GM12878 (cell line): ENCODE measurements at regions not wholly inside any gene's neighbourhood (a gene's known extent, or its start where the extent isn't known, plus 50 kb on each side); places are given as distances from the start of the nearest gene placed in this dataset.

Source experiments
- ATAC-seq: fragments of 200-7000 bp; cut with Tn5 transposase; 3 replicates; pipeline ENCODE4 v1.9.1; 2020; ENCODE audit warnings: mild to moderate bottlenecking, moderate library complexity
- BruUV-seq: library from RNA; stranded (reverse); fragments of 400-500 nt; replicated peaks from 2 replicates; lab custom pipeline; 2021; lab: Mats Ljungman, UMichigan
- CTCF ChIA-PET: fragments of 300-600 bp; sonication (Branson Sonifier 250); formaldehyde crosslinking; extraction: SDS; loops from one replicate; lab custom pipeline; 2021; ENCODE audit warnings: inconsistent platforms; lab: Yijun Ruan, JAX
- POLR2A ChIA-PET: fragments of 350-600 bp; formaldehyde crosslinking; extraction: SDS; loops from one replicate; lab custom pipeline; 2021; ENCODE audit warnings: inconsistent platforms; lab: Charles Lee
- RAD21 ChIA-PET: fragments of 300-600 bp; sonication (Branson Sonifier 250); formaldehyde crosslinking; loops from one replicate; lab custom pipeline; 2023; ENCODE audit warnings: antibody characterized with exemption; ENCODE audit not compliant: unreplicated experiment; lab: Charles Lee
- SMC1A ChIA-PET: fragments of 300-600 bp; sonication (Branson Sonifier 250); formaldehyde crosslinking; loops from one replicate; lab custom pipeline; 2023; ENCODE audit not compliant: unreplicated experiment, uncharacterized antibody; lab: Charles Lee
- DNase-seq: peaks from one replicate; pipeline ENCODE4 v3.0.0-alpha.2; 2011; ENCODE audit warnings: low read depth, low spot score
- FAIRE-seq: peaks from 3 replicates; lab custom pipeline; 2011; peaks lifted over from hg19 to GRCh38; lab: Jason Lieb, UNC
- H2AFZ ChIP-seq: 2 replicates; pipeline ENCODE4 v1.6.0; 2011; ENCODE audit warnings: low read depth, low read length, control low read depth; ENCODE audit not compliant: control insufficient read depth
- H3K27ac ChIP-seq: 2 replicates; pipeline ENCODE4 v1.5.1; 2011; ENCODE audit warnings: control low read depth; ENCODE audit not compliant: control insufficient read depth, insufficient read depth
- H3K27me3 ChIP-seq, 2 experiments: replicated peaks in 1 of 2; 2 replicates each; pipeline versions ENCODE4 v1.6.0 to v1.6.1; 2011; ENCODE audit warnings: low read length in 1 of 2; ENCODE audit not compliant: control insufficient read depth in 2 of 2, insufficient read depth in 2 of 2
- H3K36me3 ChIP-seq, 2 experiments: 2 replicates each; pipeline ENCODE4 v1.5.1; 2011; ENCODE audit warnings: low read length in 1 of 2; ENCODE audit not compliant: control insufficient read depth in 2 of 2, insufficient read depth in 2 of 2
- H3K4me1 ChIP-seq: 2 replicates; pipeline ENCODE4 v1.6.1; 2011; ENCODE audit warnings: mild to moderate bottlenecking, low read length, moderate library complexity, mixed read lengths; ENCODE audit not compliant: control insufficient read depth, insufficient read depth
- H3K4me2 ChIP-seq: 2 replicates; pipeline ENCODE4 v1.6.0; 2011; ENCODE audit warnings: control low read depth; ENCODE audit not compliant: control insufficient read depth, insufficient read depth
- H3K4me3 ChIP-seq: fragments of 200-600 bp; sonication (generic); 2 replicates; pipeline ENCODE4 v1.5.1; 2016
- H3K79me2 ChIP-seq: 2 replicates; pipeline ENCODE4 v1.6.0; 2011; ENCODE audit warnings: low read length; ENCODE audit not compliant: control insufficient read depth, insufficient read depth
- H3K9ac ChIP-seq: 2 replicates; pipeline ENCODE4 v1.8.0; 2011; ENCODE audit warnings: low read length, control low read depth, mixed read lengths; ENCODE audit not compliant: control insufficient read depth, insufficient read depth
- H3K9me3 ChIP-seq: replicated peaks from 3 replicates; pipeline ENCODE4 v1.5.1; 2011; ENCODE audit warnings: mild to moderate bottlenecking, low read length; ENCODE audit not compliant: control insufficient read depth, insufficient read depth
- H4K20me1 ChIP-seq: 2 replicates; pipeline ENCODE4 v1.6.0; 2011; ENCODE audit not compliant: control insufficient read depth, insufficient read depth
- ELK1 ChIP-seq: IDR thresholded peaks from 2 replicates; pipeline ENCODE4 v1.6.1; 2012; ENCODE audit warnings: low read depth, low read length, improper control_type of control experiment
- ESRRA ChIP-seq: IDR thresholded peaks from 2 replicates; pipeline ENCODE4 v1.6.1; 2012; ENCODE audit warnings: mild to moderate bottlenecking, low read length, improper control_type of control experiment
- KLF5 ChIP-seq: fragments of 450-650 bp; IDR thresholded peaks from 2 replicates; pipeline ENCODE4 v1.6.1; 2014; ENCODE audit warnings: mild to moderate bottlenecking; ENCODE audit not compliant: partially characterized antibody
- MYB ChIP-seq: fragments of 150-350 bp; IDR thresholded peaks from 2 replicates; pipeline ENCODE4 v1.6.1; 2014; ENCODE audit warnings: mild to moderate bottlenecking, low read depth, low read length, borderline replicate concordance
- MYC ChIP-seq: IDR thresholded peaks from 2 replicates; pipeline ENCODE4 v1.6.1; 2011; ENCODE audit warnings: mild to moderate bottlenecking, low read length, moderate library complexity, inconsistent platforms; ENCODE audit not compliant: insufficient read depth, insufficient replicate concordance, insufficient read length, severe bottlenecking
- NRF1 ChIP-seq: conservative IDR thresholded peaks from 2 replicates; pipeline ENCODE4 v1.6.1; 2011; ENCODE audit warnings: mild to moderate bottlenecking, low read depth, low read length, improper control_type of control experiment
- RFX5 ChIP-seq: IDR thresholded peaks from 2 replicates; pipeline ENCODE4 v1.6.1; 2011; ENCODE audit warnings: low read depth, low read length, improper control_type of control experiment
- SRF ChIP-seq, 2 experiments: IDR thresholded peaks; 2 replicates each; pipeline ENCODE4 v1.6.1; 2011; ENCODE audit warnings: low read depth in 2 of 2, low read length in 2 of 2, mild to moderate bottlenecking in 1 of 2, moderate library complexity in 1 of 2
- STAT1 ChIP-seq: fragments of 450-650 bp; conservative IDR thresholded peaks from 2 replicates; pipeline ENCODE4 v1.6.1; 2014; ENCODE audit warnings: antibody characterized with exemption, mild to moderate bottlenecking
- YY1 ChIP-seq: IDR thresholded peaks from 2 replicates; pipeline ENCODE4 v1.6.1; 2011; ENCODE audit warnings: low read depth, mild to moderate bottlenecking, low read length
- ZNF384 ChIP-seq: IDR thresholded peaks from 2 replicates; pipeline ENCODE4 v1.6.1; 2012; ENCODE audit warnings: low read depth, mild to moderate bottlenecking, low read length, improper control_type of control experiment, borderline replicate concordance
- WGBS: methylation state at CpG from one replicate; pipeline ENCODE4 v1.1.6; 2016; ENCODE audit warnings: low lambda C conversion rate; ENCODE audit not compliant: insufficient replicate concordance, insufficient coverage; ENCODE audit errors: missing lambda C conversion rate; 5-methylcytosine and 5-hydroxymethylcytosine counted together
- in situ Hi-C: fragments of 300-500 bp; cut with MboI; formaldehyde crosslinking; loops from 9 replicates; pipeline ENCODE4 v1.14.3; 2018; ENCODE audit warnings: mixed read lengths
- intact Hi-C: fragments of 100-400 bp; cut with micrococcal nuclease; formaldehyde crosslinking; loops from one replicate; pipeline ENCODE4 v1.14.2; 2022; ENCODE audit not compliant: unreplicated experiment
- TF ChIP-seq, protein P1 (sequence below): IDR thresholded peaks from 2 replicates; pipeline ENCODE4 v1.6.1; 2012; ENCODE audit warnings: improper control_type of control experiment, low read depth, low read length; ENCODE audit not compliant: insufficient replicate concordance
- TF ChIP-seq, protein P2 (sequence below): fragments of 450-650 bp; IDR thresholded peaks from 2 replicates; pipeline ENCODE4 v1.6.1; 2018; ENCODE audit warnings: mild to moderate bottlenecking, low read depth, moderate library complexity; ENCODE audit not compliant: partially characterized antibody
- TF ChIP-seq, protein P3 (sequence below): fragments of 150-350 bp; IDR thresholded peaks from 2 replicates; pipeline ENCODE4 v1.6.1; 2014; ENCODE audit warnings: mild to moderate bottlenecking, low read depth, low read length

DNA sequence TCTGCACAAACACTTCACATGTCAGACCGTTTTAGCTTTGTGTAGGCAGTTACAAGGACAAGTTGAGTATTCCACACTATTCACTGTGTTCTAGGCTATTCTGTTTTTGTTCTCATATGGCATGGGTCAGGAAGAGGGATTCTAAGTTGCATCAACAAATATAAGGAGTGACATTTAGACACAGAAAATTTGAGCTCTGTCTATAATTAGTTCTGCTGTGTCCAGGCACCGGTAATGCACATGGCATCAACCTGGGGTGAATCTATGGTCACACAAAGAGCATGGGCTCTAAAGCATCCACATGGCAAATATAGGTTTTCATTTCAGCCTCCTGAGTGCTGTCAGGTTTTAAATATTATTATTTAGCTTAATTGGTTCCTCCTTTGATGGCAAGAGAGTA is 130.4 kb upstream of the PMFBP1 start:
- POLR2A ChIA-PET: no interaction called here
- BruUV-seq: no TSS peak
- intact Hi-C loops: no loop called here

More for the DNA sequence above, 130.4 kb upstream of the PMFBP1 start:
- H3K4me1 ChIP-seq: no peaks in the 10 kb centered on the region
- RAD21 ChIA-PET: no interaction called here
- H2AFZ ChIP-seq: no peak overlapping the region
- no peak for DNase-seq
- FAIRE-seq: no peak
- no peaks in the 10 kb centered on the region for H4K20me1 ChIP-seq
- TF ChIP-seq RFX5 (no peak), ELK1 (no peak), ESRRA (no peak), ZNF384 (no peak), NRF1 (no peak), YY1 (no peak), SRF (IDR thresholded peaks at IDR 0.05; ENCODE audit: low read depth in 2 of 2, low read length in 2 of 2) (no peak), MYC (no peak), KLF5 (no peak), STAT1 (no peak), MYB (no peak)
- TF ChIP-seq, protein P1, sequence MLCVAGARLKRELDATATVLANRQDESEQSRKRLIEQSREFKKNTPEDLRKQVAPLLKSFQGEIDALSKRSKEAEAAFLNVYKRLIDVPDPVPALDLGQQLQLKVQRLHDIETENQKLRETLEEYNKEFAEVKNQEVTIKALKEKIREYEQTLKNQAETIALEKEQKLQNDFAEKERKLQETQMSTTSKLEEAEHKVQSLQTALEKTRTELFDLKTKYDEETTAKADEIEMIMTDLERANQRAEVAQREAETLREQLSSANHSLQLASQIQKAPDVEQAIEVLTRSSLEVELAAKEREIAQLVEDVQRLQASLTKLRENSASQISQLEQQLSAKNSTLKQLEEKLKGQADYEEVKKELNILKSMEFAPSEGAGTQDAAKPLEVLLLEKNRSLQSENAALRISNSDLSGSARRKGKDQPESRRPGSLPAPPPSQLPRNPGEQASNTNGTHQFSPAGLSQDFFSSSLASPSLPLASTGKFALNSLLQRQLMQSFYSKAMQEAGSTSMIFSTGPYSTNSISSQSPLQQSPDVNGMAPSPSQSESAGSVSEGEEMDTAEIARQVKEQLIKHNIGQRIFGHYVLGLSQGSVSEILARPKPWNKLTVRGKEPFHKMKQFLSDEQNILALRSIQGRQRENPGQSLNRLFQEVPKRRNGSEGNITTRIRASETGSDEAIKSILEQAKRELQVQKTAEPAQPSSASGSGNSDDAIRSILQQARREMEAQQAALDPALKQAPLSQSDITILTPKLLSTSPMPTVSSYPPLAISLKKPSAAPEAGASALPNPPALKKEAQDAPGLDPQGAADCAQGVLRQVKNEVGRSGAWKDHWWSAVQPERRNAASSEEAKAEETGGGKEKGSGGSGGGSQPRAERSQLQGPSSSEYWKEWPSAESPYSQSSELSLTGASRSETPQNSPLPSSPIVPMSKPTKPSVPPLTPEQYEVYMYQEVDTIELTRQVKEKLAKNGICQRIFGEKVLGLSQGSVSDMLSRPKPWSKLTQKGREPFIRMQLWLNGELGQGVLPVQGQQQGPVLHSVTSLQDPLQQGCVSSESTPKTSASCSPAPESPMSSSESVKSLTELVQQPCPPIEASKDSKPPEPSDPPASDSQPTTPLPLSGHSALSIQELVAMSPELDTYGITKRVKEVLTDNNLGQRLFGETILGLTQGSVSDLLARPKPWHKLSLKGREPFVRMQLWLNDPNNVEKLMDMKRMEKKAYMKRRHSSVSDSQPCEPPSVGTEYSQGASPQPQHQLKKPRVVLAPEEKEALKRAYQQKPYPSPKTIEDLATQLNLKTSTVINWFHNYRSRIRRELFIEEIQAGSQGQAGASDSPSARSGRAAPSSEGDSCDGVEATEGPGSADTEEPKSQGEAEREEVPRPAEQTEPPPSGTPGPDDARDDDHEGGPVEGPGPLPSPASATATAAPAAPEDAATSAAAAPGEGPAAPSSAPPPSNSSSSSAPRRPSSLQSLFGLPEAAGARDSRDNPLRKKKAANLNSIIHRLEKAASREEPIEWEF: no peak
- TF ChIP-seq, protein P2, sequence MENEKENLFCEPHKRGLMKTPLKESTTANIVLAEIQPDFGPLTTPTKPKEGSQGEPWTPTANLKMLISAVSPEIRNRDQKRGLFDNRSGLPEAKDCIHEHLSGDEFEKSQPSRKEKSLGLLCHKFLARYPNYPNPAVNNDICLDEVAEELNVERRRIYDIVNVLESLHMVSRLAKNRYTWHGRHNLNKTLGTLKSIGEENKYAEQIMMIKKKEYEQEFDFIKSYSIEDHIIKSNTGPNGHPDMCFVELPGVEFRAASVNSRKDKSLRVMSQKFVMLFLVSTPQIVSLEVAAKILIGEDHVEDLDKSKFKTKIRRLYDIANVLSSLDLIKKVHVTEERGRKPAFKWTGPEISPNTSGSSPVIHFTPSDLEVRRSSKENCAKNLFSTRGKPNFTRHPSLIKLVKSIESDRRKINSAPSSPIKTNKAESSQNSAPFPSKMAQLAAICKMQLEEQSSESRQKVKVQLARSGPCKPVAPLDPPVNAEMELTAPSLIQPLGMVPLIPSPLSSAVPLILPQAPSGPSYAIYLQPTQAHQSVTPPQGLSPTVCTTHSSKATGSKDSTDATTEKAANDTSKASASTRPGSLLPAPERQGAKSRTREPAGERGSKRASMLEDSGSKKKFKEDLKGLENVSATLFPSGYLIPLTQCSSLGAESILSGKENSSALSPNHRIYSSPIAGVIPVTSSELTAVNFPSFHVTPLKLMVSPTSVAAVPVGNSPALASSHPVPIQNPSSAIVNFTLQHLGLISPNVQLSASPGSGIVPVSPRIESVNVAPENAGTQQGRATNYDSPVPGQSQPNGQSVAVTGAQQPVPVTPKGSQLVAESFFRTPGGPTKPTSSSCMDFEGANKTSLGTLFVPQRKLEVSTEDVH: no peak
- TF ChIP-seq, protein P3, sequence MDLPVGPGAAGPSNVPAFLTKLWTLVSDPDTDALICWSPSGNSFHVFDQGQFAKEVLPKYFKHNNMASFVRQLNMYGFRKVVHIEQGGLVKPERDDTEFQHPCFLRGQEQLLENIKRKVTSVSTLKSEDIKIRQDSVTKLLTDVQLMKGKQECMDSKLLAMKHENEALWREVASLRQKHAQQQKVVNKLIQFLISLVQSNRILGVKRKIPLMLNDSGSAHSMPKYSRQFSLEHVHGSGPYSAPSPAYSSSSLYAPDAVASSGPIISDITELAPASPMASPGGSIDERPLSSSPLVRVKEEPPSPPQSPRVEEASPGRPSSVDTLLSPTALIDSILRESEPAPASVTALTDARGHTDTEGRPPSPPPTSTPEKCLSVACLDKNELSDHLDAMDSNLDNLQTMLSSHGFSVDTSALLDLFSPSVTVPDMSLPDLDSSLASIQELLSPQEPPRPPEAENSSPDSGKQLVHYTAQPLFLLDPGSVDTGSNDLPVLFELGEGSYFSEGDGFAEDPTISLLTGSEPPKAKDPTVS: no peak
- in situ Hi-C loops: no loop called here
- no peaks in the 10 kb centered on the region for H3K36me3 ChIP-seq
- no peaks in the 10 kb centered on the region for H3K9me3 ChIP-seq
- no peak for ATAC-seq
- no peak overlapping the region for H3K9ac ChIP-seq
- no peaks in the 10 kb centered on the region for H3K79me2 ChIP-seq
- CTCF ChIA-PET: no interaction called here
- SMC1A ChIA-PET: no interaction called here
- no peak overlapping the region for H3K4me3 ChIP-seq
- 28% methylated on average over 2 of the region's 2 CpGs for WGBS
- no peak overlapping the region for H3K4me2 ChIP-seq
- H3K27ac ChIP-seq: no peak overlapping the region
- H3K27me3 ChIP-seq: no peaks in the 10 kb centered on the region
